ENCODE measurements at regions not wholly inside any gene's neighbourhood (a gene's known extent, or its start where the extent isn't known, plus 50 kb on each side); places are given as distances from the start of the nearest gene placed in this dataset.

DNA sequence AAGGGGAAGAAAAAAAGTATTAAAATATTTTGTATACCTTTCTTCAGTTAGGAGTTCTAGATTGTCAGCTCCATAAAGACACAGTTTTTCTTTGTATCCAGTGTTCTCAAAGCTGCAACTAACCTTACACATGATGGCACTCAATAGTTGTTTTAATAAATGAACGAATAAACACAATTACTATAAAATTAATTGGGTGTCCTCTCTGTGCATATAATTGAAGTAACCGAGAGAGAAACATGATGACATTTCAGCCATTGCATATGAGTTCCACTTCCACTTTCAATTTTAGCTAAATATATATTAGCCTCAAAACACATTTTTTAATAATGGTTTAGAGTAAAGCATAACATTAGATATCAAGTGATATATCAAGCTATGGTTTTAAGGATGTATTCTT lies 671.2 kb downstream of the LRFN5 start:
- H3K27ac ChIP-seq (ENCODE audit: extremely low read length, insufficient read depth, low read length): no peak overlapping the region
- in situ Hi-C loops (cut with HindIII; ENCODE audit: extremely low pct_ligation_motif_present, low pct_unique_long_range_greater_than_20kb): no loop called here
- H3K4me1 ChIP-seq (ENCODE audit: insufficient read depth, low read length): no peaks in the 10 kb centered on the region
- no TSS peak for BruUV-seq (replicated peaks)
- H2AFZ ChIP-seq (ENCODE audit: low read length): no peak overlapping the region
- H4K20me1 ChIP-seq (ENCODE audit: insufficient read depth, low read length): no peaks in the 10 kb centered on the region
- no peaks in the 10 kb centered on the region for H3K79me2 ChIP-seq (ENCODE audit: insufficient read depth, low read length)
- ChIA-PET CTCF (ENCODE audit: low intra/inter-chr PET ratio, low total read pairs) (no interaction called here), POLR2A (no interaction called here)
- FAIRE-seq: no peak
- 0% methylated on average over 2 of the region's 2 CpGs for WGBS (ENCODE audit: low lambda C conversion rate)
- no peak for TF ChIP-seq FLYWCH1 (CRISPR knock-in tag; IDR thresholded peaks at IDR 0.05)
- TF ChIP-seq, protein P1, sequence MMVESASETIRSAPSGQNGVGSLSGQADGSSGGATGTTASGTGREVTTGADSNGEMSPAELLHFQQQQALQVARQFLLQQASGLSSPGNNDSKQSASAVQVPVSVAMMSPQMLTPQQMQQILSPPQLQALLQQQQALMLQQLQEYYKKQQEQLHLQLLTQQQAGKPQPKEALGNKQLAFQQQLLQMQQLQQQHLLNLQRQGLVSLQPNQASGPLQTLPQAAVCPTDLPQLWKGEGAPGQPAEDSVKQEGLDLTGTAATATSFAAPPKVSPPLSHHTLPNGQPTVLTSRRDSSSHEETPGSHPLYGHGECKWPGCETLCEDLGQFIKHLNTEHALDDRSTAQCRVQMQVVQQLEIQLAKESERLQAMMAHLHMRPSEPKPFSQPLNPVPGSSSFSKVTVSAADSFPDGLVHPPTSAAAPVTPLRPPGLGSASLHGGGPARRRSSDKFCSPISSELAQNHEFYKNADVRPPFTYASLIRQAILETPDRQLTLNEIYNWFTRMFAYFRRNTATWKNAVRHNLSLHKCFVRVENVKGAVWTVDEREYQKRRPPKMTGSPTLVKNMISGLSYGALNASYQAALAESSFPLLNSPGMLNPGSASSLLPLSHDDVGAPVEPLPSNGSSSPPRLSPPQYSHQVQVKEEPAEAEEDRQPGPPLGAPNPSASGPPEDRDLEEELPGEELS (CRISPR knock-in tag; IDR thresholded peaks at IDR 0.05): no peak
- TF ChIP-seq, protein P2, sequence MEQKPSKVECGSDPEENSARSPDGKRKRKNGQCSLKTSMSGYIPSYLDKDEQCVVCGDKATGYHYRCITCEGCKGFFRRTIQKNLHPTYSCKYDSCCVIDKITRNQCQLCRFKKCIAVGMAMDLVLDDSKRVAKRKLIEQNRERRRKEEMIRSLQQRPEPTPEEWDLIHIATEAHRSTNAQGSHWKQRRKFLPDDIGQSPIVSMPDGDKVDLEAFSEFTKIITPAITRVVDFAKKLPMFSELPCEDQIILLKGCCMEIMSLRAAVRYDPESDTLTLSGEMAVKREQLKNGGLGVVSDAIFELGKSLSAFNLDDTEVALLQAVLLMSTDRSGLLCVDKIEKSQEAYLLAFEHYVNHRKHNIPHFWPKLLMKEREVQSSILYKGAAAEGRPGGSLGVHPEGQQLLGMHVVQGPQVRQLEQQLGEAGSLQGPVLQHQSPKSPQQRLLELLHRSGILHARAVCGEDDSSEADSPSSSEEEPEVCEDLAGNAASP (CRISPR knock-in tag; IDR thresholded peaks at IDR 0.05; ENCODE audit: borderline replicate concordance): no peak
- TF ChIP-seq, protein P3, sequence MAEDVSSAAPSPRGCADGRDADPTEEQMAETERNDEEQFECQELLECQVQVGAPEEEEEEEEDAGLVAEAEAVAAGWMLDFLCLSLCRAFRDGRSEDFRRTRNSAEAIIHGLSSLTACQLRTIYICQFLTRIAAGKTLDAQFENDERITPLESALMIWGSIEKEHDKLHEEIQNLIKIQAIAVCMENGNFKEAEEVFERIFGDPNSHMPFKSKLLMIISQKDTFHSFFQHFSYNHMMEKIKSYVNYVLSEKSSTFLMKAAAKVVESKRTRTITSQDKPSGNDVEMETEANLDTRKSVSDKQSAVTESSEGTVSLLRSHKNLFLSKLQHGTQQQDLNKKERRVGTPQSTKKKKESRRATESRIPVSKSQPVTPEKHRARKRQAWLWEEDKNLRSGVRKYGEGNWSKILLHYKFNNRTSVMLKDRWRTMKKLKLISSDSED (CRISPR knock-in tag; IDR thresholded peaks at IDR 0.05): no peak
- TF ChIP-seq, protein P4, sequence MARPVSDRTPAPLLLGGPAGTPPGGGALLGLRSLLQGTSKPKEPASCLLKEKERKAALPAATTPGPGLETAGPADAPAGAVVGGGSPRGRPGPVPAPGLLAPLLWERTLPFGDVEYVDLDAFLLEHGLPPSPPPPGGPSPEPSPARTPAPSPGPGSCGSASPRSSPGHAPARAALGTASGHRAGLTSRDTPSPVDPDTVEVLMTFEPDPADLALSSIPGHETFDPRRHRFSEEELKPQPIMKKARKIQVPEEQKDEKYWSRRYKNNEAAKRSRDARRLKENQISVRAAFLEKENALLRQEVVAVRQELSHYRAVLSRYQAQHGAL (CRISPR knock-in tag; IDR thresholded peaks at IDR 0.05; ENCODE audit: not compliant biosample characterization): no peak
- TF ChIP-seq ONECUT2 (CRISPR knock-in tag; IDR thresholded peaks at IDR 0.05): no peak
- no peak for TF ChIP-seq IKZF1 (IDR thresholded peaks at IDR 0.05)
- TF ChIP-seq ZNF552 (CRISPR knock-in tag; IDR thresholded peaks at IDR 0.05; ENCODE audit: borderline replicate concordance): no peak
- no peak for TF ChIP-seq ZNF841 (CRISPR knock-in tag; IDR thresholded peaks at IDR 0.05; ENCODE audit: borderline replicate concordance)
- TF ChIP-seq NFKB2 (CRISPR knock-in tag; IDR thresholded peaks at IDR 0.05; ENCODE audit: borderline replicate concordance): no peak
- TF ChIP-seq KDM2A (CRISPR knock-in tag; IDR thresholded peaks at IDR 0.05; ENCODE audit: borderline replicate concordance, low read depth): no peak
- TF ChIP-seq ZNF33B (CRISPR knock-in tag; IDR thresholded peaks at IDR 0.05): no peak
- no peak for TF ChIP-seq ZNF543 (CRISPR knock-in tag; IDR thresholded peaks at IDR 0.05)
- TF ChIP-seq ZFP37 (CRISPR knock-in tag; IDR thresholded peaks at IDR 0.05; ENCODE audit: borderline replicate concordance): no peak
- no peak for TF ChIP-seq RNF2 (conservative IDR thresholded peaks at IDR 0.05; ENCODE audit: low read depth)
- no peak for TF ChIP-seq ASH2L (IDR thresholded peaks at IDR 0.05; ENCODE audit: insufficient read length, low read depth, low read length)
- no peak for TF ChIP-seq ZSCAN20 (CRISPR knock-in tag; IDR thresholded peaks at IDR 0.05; ENCODE audit: borderline replicate concordance)
- intact Hi-C loops (cut with micrococcal nuclease; ENCODE audit: unreplicated experiment): no loop called here
- DNase-seq (ENCODE audit: low spot score): no peak
- no peak overlapping the region for H3K4me3 ChIP-seq (replicated peaks in 1 of 3; ENCODE audit: insufficient read depth in 1 of 3, low read depth in 2 of 3, low read length in 3 of 3)
- no peak overlapping the region for H3K9ac ChIP-seq (ENCODE audit: insufficient read depth, low read depth, low read length)
- H3K9me3 ChIP-seq (ENCODE audit: low read length): peaks cover 87% of the 10 kb centered on the region
- no peak overlapping the region for H3K4me2 ChIP-seq (ENCODE audit: low read depth, low read length)
- H3K27me3 ChIP-seq (ENCODE audit: control insufficient read depth in 1 of 2, insufficient read depth in 2 of 2, low read length in 2 of 2): no peaks in the 10 kb centered on the region
- H3K36me3 ChIP-seq (replicated peaks in 1 of 2; ENCODE audit: control insufficient read depth in 1 of 2, insufficient read depth in 2 of 2, low read length in 2 of 2): no peaks in the 10 kb centered on the region
- ATAC-seq: no peak
